SJCRH30 (cell line): ENCODE measurements at regions not wholly inside any gene's neighbourhood (a gene's known extent, or its start where the extent isn't known, plus 50 kb on each side); places are given as distances from the start of the nearest gene placed in this dataset.
"Not testable (repeated sequence)": the region's sequence is repeated elsewhere in the genome, so short reads cannot be mapped to it uniquely, and the experiment has no call there.

Source experiments
- DNase-seq, 2 experiments: peaks; one replicate each; pipeline ENCODE4 v3.0.0-alpha.2; 2015 to 2020
- H3K27ac ChIP-seq: fragments of 250-450 bp; sonication (Bioruptor Pico); 2 replicates; pipeline ENCODE4 v1.5.1; 2020; ENCODE audit warnings: mild to moderate bottlenecking, moderate library complexity
- H3K27me3 ChIP-seq: fragments of 250-450 bp; sonication (Bioruptor Pico); 2 replicates; pipeline ENCODE4 v1.5.1; 2020; ENCODE audit warnings: mild to moderate bottlenecking, moderate library complexity
- H3K36me3 ChIP-seq: fragments of 250-450 bp; sonication (Bioruptor Pico); 2 replicates; pipeline ENCODE4 v1.5.1; 2020; ENCODE audit warnings: mild to moderate bottlenecking, moderate library complexity
- H3K4me1 ChIP-seq: fragments of 250-450 bp; sonication (Bioruptor Pico); 2 replicates; pipeline ENCODE4 v1.5.1; 2020; ENCODE audit warnings: mild to moderate bottlenecking, moderate library complexity
- H3K4me3 ChIP-seq: fragments of 250-450 bp; sonication (Bioruptor Pico); 2 replicates; pipeline ENCODE4 v1.5.1; 2020; ENCODE audit warnings: mild to moderate bottlenecking, moderate library complexity
- H3K9me3 ChIP-seq: fragments of 250-450 bp; sonication (Bioruptor Pico); replicated peaks from 2 replicates; pipeline ENCODE4 v1.5.1; 2020; ENCODE audit warnings: mild to moderate bottlenecking, moderate library complexity

- Histone ChIP-seq H3K4me1 (no peaks in the 10 kb centered on the region), H3K27ac (no peak overlapping the region), H3K27me3 (no peaks in the 10 kb centered on the region), H3K4me3 (no peak overlapping the region), H3K36me3 (no peaks in the 10 kb centered on the region), H3K9me3 (no peaks in the 10 kb centered on the region)
- DNase-seq: no peak
Observed at GRCh38 chr5:60546207-60546606, 153.8 kb downstream of the DEPDC1B start.

GRCh38 chr5:60545551-60545950 is 154.4 kb downstream of the DEPDC1B start:
- DNase-seq: no peak
- no peaks in the 10 kb centered on the region for H3K4me1 ChIP-seq
- no peak overlapping the region for H3K27ac ChIP-seq
- no peak overlapping the region for H3K4me3 ChIP-seq
- H3K27me3 ChIP-seq: no peaks in the 10 kb centered on the region
- no peaks in the 10 kb centered on the region for H3K36me3 ChIP-seq
- H3K9me3 ChIP-seq: no peaks in the 10 kb centered on the region

- no peak for DNase-seq
- Histone ChIP-seq H3K4me3 (no peak overlapping the region), H3K36me3 (no peaks in the 10 kb centered on the region), H3K4me1 (no peaks in the 10 kb centered on the region), H3K27ac (no peak overlapping the region), H3K27me3 (no peaks in the 10 kb centered on the region), H3K9me3 (no peaks in the 10 kb centered on the region)
Observed at GRCh38 chr5:60544142-60544541, 155.8 kb downstream of the DEPDC1B start.

- Histone ChIP-seq H3K27ac (no peak overlapping the region), H3K36me3 (no peaks in the 10 kb centered on the region), H3K4me3 (no peak overlapping the region), H3K27me3 (no peaks in the 10 kb centered on the region), H3K9me3 (no peaks in the 10 kb centered on the region), H3K4me1 (no peaks in the 10 kb centered on the region)
- no peak for DNase-seq
Observed at GRCh38 chr5:60541980-60542379, 158.0 kb downstream of the DEPDC1B start.

- H3K9me3 ChIP-seq: no peaks in the 10 kb centered on the region
- H3K27me3 ChIP-seq: no peaks in the 10 kb centered on the region
- H3K4me3 ChIP-seq: no peak overlapping the region
- no peaks in the 10 kb centered on the region for H3K4me1 ChIP-seq
- no peaks in the 10 kb centered on the region for H3K36me3 ChIP-seq
- DNase-seq: no peak
- H3K27ac ChIP-seq: no peak overlapping the region
Observed at GRCh38 chr5:60540856-60541805, 158.8 kb downstream of the DEPDC1B start.

- Histone ChIP-seq H3K27ac (no peak overlapping the region), H3K36me3 (no peaks in the 10 kb centered on the region), H3K27me3 (no peaks in the 10 kb centered on the region), H3K9me3 (no peaks in the 10 kb centered on the region), H3K4me1 (no peaks in the 10 kb centered on the region), H3K4me3 (no peak overlapping the region)
- no peak for DNase-seq
Observed at GRCh38 chr5:60538955-60539866, 160.8 kb downstream of the DEPDC1B start.

GRCh38 chr5:60538426-60538825 is 161.5 kb downstream of the DEPDC1B start:
- no peaks in the 10 kb centered on the region for H3K27me3 ChIP-seq
- H3K27ac ChIP-seq: no peak overlapping the region
- H3K36me3 ChIP-seq: no peaks in the 10 kb centered on the region
- DNase-seq: no peak
- H3K4me1 ChIP-seq: no peaks in the 10 kb centered on the region
- no peaks in the 10 kb centered on the region for H3K9me3 ChIP-seq
- no peak overlapping the region for H3K4me3 ChIP-seq

GRCh38 chr5:60535951-60536350 is 164.0 kb downstream of the DEPDC1B start:
- H3K36me3 ChIP-seq: no peaks in the 10 kb centered on the region
- H3K4me1 ChIP-seq: no peaks in the 10 kb centered on the region
- H3K27me3 ChIP-seq: no peaks in the 10 kb centered on the region
- H3K9me3 ChIP-seq: no peaks in the 10 kb centered on the region
- no peak for DNase-seq
- no peak overlapping the region for H3K4me3 ChIP-seq
- no peak overlapping the region for H3K27ac ChIP-seq

GRCh38 chr5:60535198-60535597 is 164.8 kb downstream of the DEPDC1B start:
- Histone ChIP-seq H3K27ac (no peak overlapping the region), H3K4me1 (no peaks in the 10 kb centered on the region), H3K36me3 (no peaks in the 10 kb centered on the region), H3K27me3 (no peaks in the 10 kb centered on the region), H3K9me3 (no peaks in the 10 kb centered on the region), H3K4me3 (no peak overlapping the region)
- DNase-seq: no peak

- H3K36me3 ChIP-seq: no peaks in the 10 kb centered on the region
- no peaks in the 10 kb centered on the region for H3K9me3 ChIP-seq
- H3K27ac ChIP-seq: no peak overlapping the region
- DNase-seq: no peak
- no peaks in the 10 kb centered on the region for H3K4me1 ChIP-seq
- H3K4me3 ChIP-seq: no peak overlapping the region
- H3K27me3 ChIP-seq: no peaks in the 10 kb centered on the region
Observed at GRCh38 chr5:60533789-60534188, 166.2 kb downstream of the DEPDC1B start.

- not testable (repeated sequence) for H3K9me3 ChIP-seq, H3K27me3 ChIP-seq, DNase-seq, H3K4me1 ChIP-seq, H3K36me3 ChIP-seq, H3K4me3 ChIP-seq, H3K27ac ChIP-seq
Observed at GRCh38 chr5:60532796-60533195, 167.2 kb downstream of the DEPDC1B start.

- not testable (repeated sequence) for H3K27me3 ChIP-seq, H3K4me3 ChIP-seq, H3K36me3 ChIP-seq, H3K9me3 ChIP-seq, H3K4me1 ChIP-seq, H3K27ac ChIP-seq, DNase-seq
Observed at GRCh38 chr5:60530144-60530848, 169.7 kb downstream of the DEPDC1B start.

- DNase-seq: no peak
Observed at GRCh38 chr5:60529001-60529400, 171.0 kb downstream of the DEPDC1B start.

GRCh38 chr5:60527072-60527471 is 172.9 kb downstream of the DEPDC1B start:
- Histone ChIP-seq H3K4me3 (no peak overlapping the region), H3K9me3 (no peaks in the 10 kb centered on the region), H3K27me3 (no peaks in the 10 kb centered on the region), H3K27ac (no peak overlapping the region), H3K36me3 (no peaks in the 10 kb centered on the region), H3K4me1 (no peaks in the 10 kb centered on the region)
- DNase-seq: no peak

More at GRCh38 chr5:60529001-60529400, 171.0 kb downstream of the DEPDC1B start:
- Histone ChIP-seq H3K9me3 (no peaks in the 10 kb centered on the region), H3K4me3 (no peak overlapping the region), H3K4me1 (no peaks in the 10 kb centered on the region), H3K27ac (no peak overlapping the region), H3K36me3 (no peaks in the 10 kb centered on the region), H3K27me3 (no peaks in the 10 kb centered on the region)
